Type B pancreatic cell (in vitro differentiated cells): ENCODE measurements at regions not wholly inside any gene's neighbourhood (a gene's known extent, or its start where the extent isn't known, plus 50 kb on each side); places are given as distances from the start of the nearest gene placed in this dataset.

Source experiments
- DNase-seq: peaks from one replicate; pipeline ENCODE4 v3.0.0; 2021; ENCODE audit warnings: mixed read lengths; ENCODE audit not compliant: unreplicated experiment; ENCODE audit errors: extremely low spot score
- H3K27ac Mint-ChIP-seq: 2 replicates; pipeline ENCODE4 v1.8.0; 2021; ENCODE audit warnings: mild to moderate bottlenecking, mixed read lengths
- H3K27me3 Mint-ChIP-seq: 2 replicates; pipeline ENCODE4 v1.8.0; 2021; ENCODE audit warnings: mixed read lengths
- H3K36me3 Mint-ChIP-seq: 2 replicates; pipeline ENCODE4 v1.8.0; 2021; ENCODE audit warnings: mixed read lengths
- H3K4me1 Mint-ChIP-seq: one replicate; pipeline ENCODE4 v1.8.0; 2021; ENCODE audit warnings: mixed read lengths; ENCODE audit not compliant: unreplicated experiment
- H3K4me3 Mint-ChIP-seq: 2 replicates; pipeline ENCODE4 v1.8.0; 2021; ENCODE audit warnings: mild to moderate bottlenecking, mixed read lengths
- H3K9me3 Mint-ChIP-seq: 2 replicates; pipeline ENCODE4 v1.8.0; 2021; ENCODE audit warnings: mixed read lengths
- TF ChIP-seq, protein P1 (sequence below): fragments of 200-600 bp; sonication (generic); conservative IDR thresholded peaks from 2 replicates; pipeline ENCODE4 v1.5.0; 2021; ENCODE audit warnings: antibody characterized with exemption, mild to moderate bottlenecking

GRCh38 chr7:106480161-106480579, 180.8 kb downstream of the CCDC71L start:
- Mint-ChIP-seq H3K4me3 (no peak overlapping the region), H3K27ac (no peak overlapping the region), H3K4me1 (no peaks in the 10 kb centered on the region), H3K36me3 (no peaks in the 10 kb centered on the region), H3K9me3 (no peaks in the 10 kb centered on the region), H3K27me3 (no peaks in the 10 kb centered on the region)
- DNase-seq, result no peak
- TF ChIP-seq, protein P1, sequence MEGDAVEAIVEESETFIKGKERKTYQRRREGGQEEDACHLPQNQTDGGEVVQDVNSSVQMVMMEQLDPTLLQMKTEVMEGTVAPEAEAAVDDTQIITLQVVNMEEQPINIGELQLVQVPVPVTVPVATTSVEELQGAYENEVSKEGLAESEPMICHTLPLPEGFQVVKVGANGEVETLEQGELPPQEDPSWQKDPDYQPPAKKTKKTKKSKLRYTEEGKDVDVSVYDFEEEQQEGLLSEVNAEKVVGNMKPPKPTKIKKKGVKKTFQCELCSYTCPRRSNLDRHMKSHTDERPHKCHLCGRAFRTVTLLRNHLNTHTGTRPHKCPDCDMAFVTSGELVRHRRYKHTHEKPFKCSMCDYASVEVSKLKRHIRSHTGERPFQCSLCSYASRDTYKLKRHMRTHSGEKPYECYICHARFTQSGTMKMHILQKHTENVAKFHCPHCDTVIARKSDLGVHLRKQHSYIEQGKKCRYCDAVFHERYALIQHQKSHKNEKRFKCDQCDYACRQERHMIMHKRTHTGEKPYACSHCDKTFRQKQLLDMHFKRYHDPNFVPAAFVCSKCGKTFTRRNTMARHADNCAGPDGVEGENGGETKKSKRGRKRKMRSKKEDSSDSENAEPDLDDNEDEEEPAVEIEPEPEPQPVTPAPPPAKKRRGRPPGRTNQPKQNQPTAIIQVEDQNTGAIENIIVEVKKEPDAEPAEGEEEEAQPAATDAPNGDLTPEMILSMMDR, result no peak

DNA sequence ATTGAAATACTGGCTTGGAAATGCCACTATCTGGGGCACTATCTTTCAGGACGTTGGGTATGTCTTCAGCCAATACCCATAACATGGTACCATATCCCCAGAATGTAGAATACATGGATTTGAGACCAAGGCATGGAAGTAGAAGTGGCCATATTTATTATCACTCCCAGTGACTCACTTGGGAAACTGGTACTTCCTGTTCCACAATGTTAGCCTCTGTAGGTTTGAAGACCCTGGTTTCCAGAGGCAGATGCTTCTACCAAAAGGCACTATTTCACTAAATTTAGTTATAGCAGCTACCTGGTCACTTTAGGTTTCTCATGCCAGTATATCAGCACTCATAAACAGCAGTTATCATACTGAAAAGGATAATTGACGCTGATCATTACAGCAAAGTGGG, 184.2 kb downstream of the CCDC71L start:
- DNase-seq, result no peak
- H3K4me1 Mint-ChIP-seq, result no peaks in the 10 kb centered on the region
- no peaks in the 10 kb centered on the region for H3K9me3 Mint-ChIP-seq
- TF ChIP-seq, protein P1, result no peak
- no peak overlapping the region for H3K4me3 Mint-ChIP-seq
- H3K36me3 Mint-ChIP-seq, result no peaks in the 10 kb centered on the region
- H3K27ac Mint-ChIP-seq, result no peak overlapping the region
- no peaks in the 10 kb centered on the region for H3K27me3 Mint-ChIP-seq

- TF ChIP-seq, protein P1, result no peak
- no peaks in the 10 kb centered on the region for H3K9me3 Mint-ChIP-seq
- H3K27me3 Mint-ChIP-seq, result no peaks in the 10 kb centered on the region
- no peaks in the 10 kb centered on the region for H3K4me1 Mint-ChIP-seq
- DNase-seq, result no peak
- H3K36me3 Mint-ChIP-seq, result no peaks in the 10 kb centered on the region
- H3K27ac Mint-ChIP-seq, result no peak overlapping the region
- H3K4me3 Mint-ChIP-seq, result no peak overlapping the region
These were observed 188.0 kb upstream of the NAMPT start for GRCh38 chr7:106472741-106473140.

- Mint-ChIP-seq H3K36me3 (no peaks in the 10 kb centered on the region), H3K4me1 (no peaks in the 10 kb centered on the region), H3K27me3 (no peaks in the 10 kb centered on the region), H3K4me3 (no peak overlapping the region), H3K27ac (no peak overlapping the region), H3K9me3 (no peaks in the 10 kb centered on the region)
- DNase-seq, result no peak
- TF ChIP-seq, protein P1, result no peak
These were observed 187.1 kb upstream of the NAMPT start for GRCh38 chr7:106471686-106472440.

GRCh38 chr7:106471021-106471420, 186.2 kb upstream of the NAMPT start:
- H3K4me1 Mint-ChIP-seq, result no peaks in the 10 kb centered on the region
- H3K9me3 Mint-ChIP-seq, result no peaks in the 10 kb centered on the region
- no peak for DNase-seq
- H3K36me3 Mint-ChIP-seq, result no peaks in the 10 kb centered on the region
- H3K4me3 Mint-ChIP-seq, result no peak overlapping the region
- TF ChIP-seq, protein P1, result no peak
- H3K27me3 Mint-ChIP-seq, result no peaks in the 10 kb centered on the region
- H3K27ac Mint-ChIP-seq, result no peak overlapping the region

- Mint-ChIP-seq H3K9me3 (no peaks in the 10 kb centered on the region), H3K27ac (no peak overlapping the region), H3K36me3 (no peaks in the 10 kb centered on the region), H3K4me3 (no peak overlapping the region), H3K4me1 (no peaks in the 10 kb centered on the region), H3K27me3 (no peaks in the 10 kb centered on the region)
- DNase-seq, result no peak
- TF ChIP-seq, protein P1, result no peak
These were observed 182.1 kb upstream of the NAMPT start for GRCh38 chr7:106466867-106467266.
